HepG2 (cell line): ENCODE measurements at regions not wholly inside any gene's neighbourhood (a gene's known extent, or its start where the extent isn't known, plus 50 kb on each side); places are given as distances from the start of the nearest gene placed in this dataset.

ENCODE experiments used
- ATAC-seq: fragments of 200-7000 bp; cut with Tn5 transposase; 3 replicates; pipeline ENCODE4 v1.9.1; 2020; ENCODE audit warnings: mild to moderate bottlenecking, moderate library complexity
- BruUV-seq: library from RNA; stranded (reverse); fragments of 400-500 nt; replicated peaks from 2 replicates; lab custom pipeline; 2021; lab: Mats Ljungman, UMichigan
- CTCF ChIA-PET: fragments of 300-600 bp; formaldehyde crosslinking; extraction: SDS; loops from one replicate; lab custom pipeline; 2021; ENCODE audit warnings: low total read pairs, inconsistent platforms, low intra/inter-chr PET ratio; lab: Yijun Ruan, JAX
- POLR2A ChIA-PET: fragments of 350-600 bp; sonication (Branson Sonifier 250); formaldehyde crosslinking; loops from one replicate; lab custom pipeline; 2020; ENCODE audit warnings: antibody characterized with exemption, inconsistent platforms; lab: Yijun Ruan, JAX
- DNase-seq: peaks from one replicate; pipeline ENCODE4 v3.0.0-alpha.2; 2015; ENCODE audit warnings: low spot score
- FAIRE-seq: peaks from 3 replicates; lab custom pipeline; 2011; peaks lifted over from hg19 to GRCh38; lab: Jason Lieb, UNC
- H2AFZ ChIP-seq: one replicate; pipeline ENCODE4 v1.6.1; 2011; ENCODE audit warnings: low read length, inconsistent platforms
- H3K27ac ChIP-seq: fragments of 300-600 bp; 3 replicates; pipeline ENCODE4 v1.8.0; 2011; ENCODE audit warnings: mixed run types, mild to moderate bottlenecking, mixed read lengths, low read length, inconsistent platforms; ENCODE audit not compliant: insufficient read depth; ENCODE audit errors: extremely low read length
- H3K27me3 ChIP-seq, 2 experiments: fragments of 200-600 bp in 1 of 2; 2 replicates in 1 of 2; 3 replicates in 1 of 2; pipeline versions ENCODE4 v1.6.0 to v1.8.0; 2011; ENCODE audit warnings: low read length in 2 of 2, mild to moderate bottlenecking in 2 of 2, moderate library complexity in 2 of 2, inconsistent platforms in 1 of 2; ENCODE audit not compliant: insufficient read depth in 2 of 2, control insufficient read depth in 1 of 2
- H3K36me3 ChIP-seq, 2 experiments: fragments of 200-600 bp in 1 of 2; replicated peaks in 1 of 2; 2 replicates in 1 of 2; 3 replicates in 1 of 2; pipeline versions ENCODE4 v1.5.1 to v1.8.0; 2011; ENCODE audit warnings: low read length in 2 of 2, inconsistent platforms in 1 of 2; ENCODE audit not compliant: insufficient read depth in 2 of 2, control insufficient read depth in 1 of 2
- H3K4me1 ChIP-seq: 2 replicates; pipeline ENCODE4 v1.5.1; 2012; ENCODE audit warnings: low read length, inconsistent platforms; ENCODE audit not compliant: insufficient read depth
- H3K4me2 ChIP-seq: 2 replicates; pipeline ENCODE4 v1.6.0; 2011; ENCODE audit warnings: low read depth, low read length, inconsistent platforms
- H3K4me3 ChIP-seq, 3 experiments: fragments of 200-600 bp in 1 of 3; sonication (generic), shearing (Covaris generic) in 1 of 3; replicated peaks in 1 of 3; 2 replicates each; pipeline ENCODE4 v1.5.1; 2011 to 2016; ENCODE audit warnings: low read length in 3 of 3, inconsistent platforms in 2 of 3, low read depth in 2 of 3, mild to moderate bottlenecking in 2 of 3, control low read depth in 1 of 3, mixed read lengths in 1 of 3; ENCODE audit not compliant: insufficient read depth in 1 of 3
- H3K79me2 ChIP-seq: one replicate; pipeline ENCODE4 v1.6.1; 2011; ENCODE audit warnings: low read length, inconsistent platforms; ENCODE audit not compliant: insufficient read depth
- H3K9ac ChIP-seq: 2 replicates; pipeline ENCODE4 v1.6.0; 2011; ENCODE audit warnings: mild to moderate bottlenecking, low read depth, low read length, inconsistent platforms; ENCODE audit not compliant: insufficient read depth
- H3K9me3 ChIP-seq: 2 replicates; pipeline ENCODE4 v1.5.1; 2012; ENCODE audit warnings: mild to moderate bottlenecking, low read length
- H4K20me1 ChIP-seq: 2 replicates; pipeline ENCODE4 v1.6.0; 2011; ENCODE audit warnings: inconsistent platforms, mild to moderate bottlenecking, low read length, moderate library complexity; ENCODE audit not compliant: insufficient read depth
- ARID4A ChIP-seq: sonication (generic); formaldehyde crosslinking; IDR thresholded peaks from 2 replicates; pipeline ENCODE4 v1.5.0; 2020; ENCODE audit warnings: mild to moderate bottlenecking, missing genetic modification reagents, borderline replicate concordance
- ASH2L ChIP-seq: fragments of 300-600, 200-600 bp; sonication (generic); IDR thresholded peaks from 2 replicates; pipeline ENCODE4 v1.7.0; 2017; ENCODE audit warnings: low read depth, mild to moderate bottlenecking, moderate library complexity, mixed read lengths, low read length; ENCODE audit not compliant: insufficient read length
- CBX2 ChIP-seq, 2 experiments: fragments of 200-600 bp in 1 of 2; sonication (generic); formaldehyde crosslinking in 1 of 2; IDR thresholded peaks; 2 replicates each; pipeline versions ENCODE4 v1.7.0 to v1.8.1; 2018 to 2022; ENCODE audit warnings: low read depth in 2 of 2, low read length in 1 of 2, mild to moderate bottlenecking in 1 of 2, missing genetic modification reagents in 1 of 2
- MEF2D ChIP-seq: sonication (generic); formaldehyde crosslinking; IDR thresholded peaks from 2 replicates; pipeline ENCODE4 v1.5.1; 2020; ENCODE audit warnings: mild to moderate bottlenecking, missing genetic modification reagents
- MXD4 ChIP-seq: IDR thresholded peaks from 2 replicates; pipeline ENCODE4 v1.6.1; 2016; ENCODE audit warnings: mild to moderate bottlenecking, missing biosample characterization, missing genetic modification reagents
- NR3C1 ChIP-seq: sonication (generic); formaldehyde crosslinking; IDR thresholded peaks from 2 replicates; pipeline ENCODE4 v1.4.0; 2020; ENCODE audit warnings: missing genetic modification reagents
- PTBP1 ChIP-seq: fragments of 200-400 bp; formaldehyde crosslinking; IDR thresholded peaks from 2 replicates; pipeline ENCODE4 v1.6.1; 2018; ENCODE audit warnings: low read length, low read depth; ENCODE audit not compliant: poor library complexity, severe bottlenecking
- REL ChIP-seq: sonication (generic); formaldehyde crosslinking; conservative IDR thresholded peaks from 2 replicates; pipeline ENCODE4 v1.8.0; 2022; ENCODE audit warnings: mild to moderate bottlenecking, missing genetic modification reagents, moderate library complexity
- SIX1 ChIP-seq: sonication (generic); formaldehyde crosslinking; IDR thresholded peaks from 2 replicates; pipeline ENCODE4 v1.4.0; 2020; ENCODE audit warnings: missing genetic modification reagents, borderline replicate concordance
- SKI ChIP-seq: fragments of 450-650 bp; IDR thresholded peaks from one replicate; pipeline ENCODE4 v1.6.1; 2018; ENCODE audit warnings: mild to moderate bottlenecking; ENCODE audit not compliant: partially characterized antibody
- SRSF9 ChIP-seq: fragments of 200-400 bp; formaldehyde crosslinking; IDR thresholded peaks from 2 replicates; pipeline ENCODE4 v1.6.1; 2018; ENCODE audit warnings: borderline replicate concordance, mild to moderate bottlenecking, low read depth, low read length; ENCODE audit not compliant: insufficient read depth, poor library complexity, severe bottlenecking
- STAT5B ChIP-seq: sonication (generic); formaldehyde crosslinking; IDR thresholded peaks from 2 replicates; pipeline ENCODE4 v1.4.0; 2020; ENCODE audit warnings: missing genetic modification reagents
- ZNF552 ChIP-seq: sonication (generic); formaldehyde crosslinking; IDR thresholded peaks from 2 replicates; pipeline ENCODE4 v1.9.0; 2022; ENCODE audit warnings: missing genetic modification reagents, mild to moderate bottlenecking, borderline replicate concordance
- ZNF780A ChIP-seq: sonication (generic); formaldehyde crosslinking; IDR thresholded peaks from 2 replicates; pipeline ENCODE4 v1.8.0; 2022; ENCODE audit warnings: mild to moderate bottlenecking, missing genetic modification reagents, moderate library complexity
- in situ Hi-C: cut with HindIII; loops from 2 replicates; pipeline ENCODE4 v1.10.0; 2017; ENCODE audit warnings: low pct_unique_long_range_greater_than_20kb; ENCODE audit not compliant: extremely low pct_ligation_motif_present
- intact Hi-C: fragments of 100-400 bp; cut with micrococcal nuclease; formaldehyde crosslinking; loops from one replicate; pipeline ENCODE4 v1.10.0; 2022; ENCODE audit not compliant: unreplicated experiment
- TF ChIP-seq, protein P1 (sequence below): sonication (generic); formaldehyde crosslinking; IDR thresholded peaks from 2 replicates; pipeline ENCODE4 v1.9.0; 2021; ENCODE audit warnings: missing genetic modification reagents, borderline replicate concordance
- TF ChIP-seq, protein P2 (sequence below): sonication (generic); formaldehyde crosslinking; IDR thresholded peaks from 2 replicates; pipeline ENCODE4 v1.8.0; 2022; ENCODE audit warnings: mild to moderate bottlenecking, missing genetic modification reagents, moderate library complexity
- TF ChIP-seq, protein P3 (sequence below): sonication (generic); formaldehyde crosslinking; IDR thresholded peaks from 2 replicates; pipeline ENCODE4 v1.8.0; 2023; ENCODE audit warnings: mild to moderate bottlenecking, missing genetic modification reagents

DNA sequence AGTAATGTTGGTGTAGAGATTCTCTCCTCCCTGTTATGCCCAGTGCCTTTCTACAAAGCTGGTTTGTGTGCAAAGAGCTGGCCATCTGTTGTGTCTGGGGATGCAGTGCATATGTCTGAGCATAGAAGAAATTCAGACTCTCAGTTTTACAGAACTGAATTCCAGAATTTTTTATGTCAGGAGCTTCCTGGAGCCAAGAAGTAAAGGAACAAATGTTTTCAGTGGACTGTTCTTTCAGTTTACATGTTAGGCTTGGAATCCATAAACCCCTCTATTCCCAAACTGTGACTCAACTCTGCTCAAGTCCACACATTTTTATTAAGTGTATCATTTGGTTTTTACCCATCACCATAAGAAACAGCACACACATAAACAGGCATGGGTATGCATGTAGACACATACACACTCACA, 366.0 kb downstream of the BRINP1 start:
- FAIRE-seq (no peak), DNase-seq (no peak), ATAC-seq (no peak)
- CTCF ChIA-PET = no interaction called here
- intact Hi-C loops (no loop called here), in situ Hi-C loops (no loop called here)
- POLR2A ChIA-PET = no interaction called here
- Histone ChIP-seq H2AFZ (no peak overlapping the region), H3K9me3 (peaks cover 79% of the 10 kb centered on the region), H3K4me3 (no peak overlapping the region), H3K4me2 (no peak overlapping the region), H3K27ac (no peak overlapping the region), H3K4me1 (no peaks in the 10 kb centered on the region), H4K20me1 (no peaks in the 10 kb centered on the region), H3K9ac (no peak overlapping the region), H3K27me3 (no peaks in the 10 kb centered on the region), H3K79me2 (no peaks in the 10 kb centered on the region), H3K36me3 (no peaks in the 10 kb centered on the region)
- no TSS peak for BruUV-seq
- no peak for TF ChIP-seq PTBP1
- TF ChIP-seq ARID4A (CRISPR knock-in tag) = no peak
- no peak for TF ChIP-seq SIX1 (CRISPR knock-in tag)
- no peak for TF ChIP-seq REL (CRISPR knock-in tag)
- no peak for TF ChIP-seq MEF2D (CRISPR knock-in tag)
- TF ChIP-seq ASH2L = no peak
- TF ChIP-seq, protein P1, sequence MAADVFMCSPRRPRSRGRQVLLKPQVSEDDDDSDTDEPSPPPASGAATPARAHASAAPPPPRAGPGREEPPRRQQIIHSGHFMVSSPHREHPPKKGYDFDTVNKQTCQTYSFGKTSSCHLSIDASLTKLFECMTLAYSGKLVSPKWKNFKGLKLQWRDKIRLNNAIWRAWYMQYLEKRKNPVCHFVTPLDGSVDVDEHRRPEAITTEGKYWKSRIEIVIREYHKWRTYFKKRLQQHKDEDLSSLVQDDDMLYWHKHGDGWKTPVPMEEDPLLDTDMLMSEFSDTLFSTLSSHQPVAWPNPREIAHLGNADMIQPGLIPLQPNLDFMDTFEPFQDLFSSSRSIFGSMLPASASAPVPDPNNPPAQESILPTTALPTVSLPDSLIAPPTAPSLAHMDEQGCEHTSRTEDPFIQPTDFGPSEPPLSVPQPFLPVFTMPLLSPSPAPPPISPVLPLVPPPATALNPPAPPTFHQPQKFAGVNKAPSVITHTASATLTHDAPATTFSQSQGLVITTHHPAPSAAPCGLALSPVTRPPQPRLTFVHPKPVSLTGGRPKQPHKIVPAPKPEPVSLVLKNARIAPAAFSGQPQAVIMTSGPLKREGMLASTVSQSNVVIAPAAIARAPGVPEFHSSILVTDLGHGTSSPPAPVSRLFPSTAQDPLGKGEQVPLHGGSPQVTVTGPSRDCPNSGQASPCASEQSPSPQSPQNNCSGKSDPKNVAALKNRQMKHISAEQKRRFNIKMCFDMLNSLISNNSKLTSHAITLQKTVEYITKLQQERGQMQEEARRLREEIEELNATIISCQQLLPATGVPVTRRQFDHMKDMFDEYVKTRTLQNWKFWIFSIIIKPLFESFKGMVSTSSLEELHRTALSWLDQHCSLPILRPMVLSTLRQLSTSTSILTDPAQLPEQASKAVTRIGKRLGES (CRISPR knock-in tag) = no peak
- no peak for TF ChIP-seq MXD4
- TF ChIP-seq STAT5B (CRISPR knock-in tag) = no peak
- TF ChIP-seq, protein P2, sequence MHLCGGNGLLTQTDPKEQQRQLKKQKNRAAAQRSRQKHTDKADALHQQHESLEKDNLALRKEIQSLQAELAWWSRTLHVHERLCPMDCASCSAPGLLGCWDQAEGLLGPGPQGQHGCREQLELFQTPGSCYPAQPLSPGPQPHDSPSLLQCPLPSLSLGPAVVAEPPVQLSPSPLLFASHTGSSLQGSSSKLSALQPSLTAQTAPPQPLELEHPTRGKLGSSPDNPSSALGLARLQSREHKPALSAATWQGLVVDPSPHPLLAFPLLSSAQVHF (CRISPR knock-in tag) = no peak
- no peak for TF ChIP-seq SRSF9
- no peak for TF ChIP-seq ZNF552 (CRISPR knock-in tag)
- TF ChIP-seq ZNF780A (CRISPR knock-in tag) = no peak
- no peak for TF ChIP-seq CBX2 (IDR thresholded peaks at IDR 0.05; ENCODE audit: low read depth, low read length)
- TF ChIP-seq CBX2 (CRISPR knock-in tag; IDR thresholded peaks at IDR 0.05; ENCODE audit: low read depth) = no peak
- TF ChIP-seq SKI = no peak
- no peak for TF ChIP-seq NR3C1 (CRISPR knock-in tag)
- TF ChIP-seq, protein P3, sequence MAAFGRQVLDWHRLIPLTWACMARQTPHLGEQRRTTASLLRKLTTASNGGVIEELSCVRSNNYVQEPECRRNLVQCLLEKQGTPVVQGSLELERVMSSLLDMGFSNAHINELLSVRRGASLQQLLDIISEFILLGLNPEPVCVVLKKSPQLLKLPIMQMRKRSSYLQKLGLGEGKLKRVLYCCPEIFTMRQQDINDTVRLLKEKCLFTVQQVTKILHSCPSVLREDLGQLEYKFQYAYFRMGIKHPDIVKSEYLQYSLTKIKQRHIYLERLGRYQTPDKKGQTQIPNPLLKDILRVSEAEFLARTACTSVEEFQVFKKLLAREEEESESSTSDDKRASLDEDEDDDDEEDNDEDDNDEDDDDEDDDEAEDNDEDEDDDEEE (CRISPR knock-in tag) = no peak
